Tibial nerve (tissue), 4 donors: ENCODE measurements at regions not wholly inside any gene's neighbourhood (a gene's known extent, or its start where the extent isn't known, plus 50 kb on each side); places are given as distances from the start of the nearest gene placed in this dataset.

Experiments
- EP300 ChIP-seq, 2 donors: sonication (generic); formaldehyde crosslinking; IDR thresholded peaks; one replicate each; pipeline ENCODE4 v1.6.1; 2017; ENCODE audit warnings: antibody characterized with exemption in 2 of 2, mild to moderate bottlenecking in 1 of 2
- POLR2A ChIP-seq, 2 donors: fragments of 450-650 bp; IDR thresholded peaks; one replicate each; pipeline ENCODE4 v1.6.1; 2017; ENCODE audit warnings: antibody characterized with exemption in 2 of 2, mild to moderate bottlenecking in 2 of 2, moderate library complexity in 2 of 2
- TF ChIP-seq, protein P1 (sequence below), 5 experiments: fragments of 200-600 bp in 3 of 5; fragments of 450-650 bp in 2 of 5; sonication (generic) in 3 of 5; IDR thresholded peaks; one replicate each; pipeline ENCODE4 v1.5.1; 2016 to 2019; ENCODE audit warnings: antibody characterized with exemption in 5 of 5, mild to moderate bottlenecking in 3 of 5, moderate library complexity in 2 of 5

DNA sequence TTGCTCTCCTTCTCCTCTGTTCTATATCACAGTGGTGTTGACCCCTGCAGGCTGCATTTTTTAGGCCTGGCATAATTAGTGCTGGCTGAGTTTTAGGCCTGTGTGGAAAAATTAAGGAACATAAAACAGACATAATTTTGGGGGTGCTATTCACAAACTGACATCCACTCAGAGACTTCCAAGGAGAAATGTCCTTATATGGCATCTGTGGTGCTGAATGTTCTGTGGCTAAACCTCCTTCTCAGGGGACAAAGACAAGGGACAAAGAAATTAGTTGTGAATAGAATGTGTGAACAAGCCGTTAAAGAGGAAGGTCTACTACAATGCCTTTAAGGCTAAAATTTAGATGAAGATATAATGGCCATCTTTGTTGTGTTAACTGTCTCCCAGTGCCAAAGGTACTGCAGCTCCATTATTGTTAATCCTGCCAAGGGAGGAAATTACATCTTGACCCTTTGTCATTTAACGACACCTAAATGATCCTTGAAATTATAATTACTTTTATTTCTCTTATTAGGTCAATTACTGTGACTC, 870.0 kb upstream of the CHAC2 start:
- TF ChIP-seq, protein P1, sequence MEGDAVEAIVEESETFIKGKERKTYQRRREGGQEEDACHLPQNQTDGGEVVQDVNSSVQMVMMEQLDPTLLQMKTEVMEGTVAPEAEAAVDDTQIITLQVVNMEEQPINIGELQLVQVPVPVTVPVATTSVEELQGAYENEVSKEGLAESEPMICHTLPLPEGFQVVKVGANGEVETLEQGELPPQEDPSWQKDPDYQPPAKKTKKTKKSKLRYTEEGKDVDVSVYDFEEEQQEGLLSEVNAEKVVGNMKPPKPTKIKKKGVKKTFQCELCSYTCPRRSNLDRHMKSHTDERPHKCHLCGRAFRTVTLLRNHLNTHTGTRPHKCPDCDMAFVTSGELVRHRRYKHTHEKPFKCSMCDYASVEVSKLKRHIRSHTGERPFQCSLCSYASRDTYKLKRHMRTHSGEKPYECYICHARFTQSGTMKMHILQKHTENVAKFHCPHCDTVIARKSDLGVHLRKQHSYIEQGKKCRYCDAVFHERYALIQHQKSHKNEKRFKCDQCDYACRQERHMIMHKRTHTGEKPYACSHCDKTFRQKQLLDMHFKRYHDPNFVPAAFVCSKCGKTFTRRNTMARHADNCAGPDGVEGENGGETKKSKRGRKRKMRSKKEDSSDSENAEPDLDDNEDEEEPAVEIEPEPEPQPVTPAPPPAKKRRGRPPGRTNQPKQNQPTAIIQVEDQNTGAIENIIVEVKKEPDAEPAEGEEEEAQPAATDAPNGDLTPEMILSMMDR (IDR thresholded peaks at IDR 0.05), result no peak
- TF ChIP-seq POLR2A (IDR thresholded peaks at IDR 0.05) (no peak), EP300 (IDR thresholded peaks at IDR 0.05) (no peak)
